DOHH2 (cell line): ENCODE measurements at regions not wholly inside any gene's neighbourhood (a gene's known extent, or its start where the extent isn't known, plus 50 kb on each side); places are given as distances from the start of the nearest gene placed in this dataset.

Source experiments
- CTCF ChIP-seq: fragments of 200-600 bp; sonication (generic); IDR thresholded peaks from one replicate; pipeline ENCODE4 v1.5.1; 2014; ENCODE audit warnings: antibody characterized with exemption, mild to moderate bottlenecking, low read depth, low read length; ENCODE audit not compliant: poor library complexity, severe bottlenecking
- EZH2phosphoT487 ChIP-seq: fragments of 200-600 bp; sonication (generic); IDR thresholded peaks from 2 replicates; pipeline ENCODE4 v1.6.1; 2017; ENCODE audit warnings: borderline replicate concordance, mild to moderate bottlenecking, antibody characterized with exemption, low read length, moderate library complexity, mixed read lengths

- TF ChIP-seq CTCF = no peak
- TF ChIP-seq EZH2phosphoT487 = no peak
Observed at GRCh38 chr11:16456366-16456765, 100.0 kb upstream of the SOX6 start.
